NCI-H524 (cell line): ENCODE measurements at regions not wholly inside any gene's neighbourhood (a gene's known extent, or its start where the extent isn't known, plus 50 kb on each side); places are given as distances from the start of the nearest gene placed in this dataset.

ENCODE experiments used
- DNase-seq, 2 experiments: peaks; one replicate each; lab custom pipeline; 2025; lab: John Stamatoyannopoulos, UW

GRCh38 chr16:49023050-49023449 is 258.6 kb downstream of the CBLN1 start:
- no peak for DNase-seq

GRCh38 chr16:49022351-49022963 is 259.2 kb downstream of the CBLN1 start:
- DNase-seq, result no peak

DNA sequence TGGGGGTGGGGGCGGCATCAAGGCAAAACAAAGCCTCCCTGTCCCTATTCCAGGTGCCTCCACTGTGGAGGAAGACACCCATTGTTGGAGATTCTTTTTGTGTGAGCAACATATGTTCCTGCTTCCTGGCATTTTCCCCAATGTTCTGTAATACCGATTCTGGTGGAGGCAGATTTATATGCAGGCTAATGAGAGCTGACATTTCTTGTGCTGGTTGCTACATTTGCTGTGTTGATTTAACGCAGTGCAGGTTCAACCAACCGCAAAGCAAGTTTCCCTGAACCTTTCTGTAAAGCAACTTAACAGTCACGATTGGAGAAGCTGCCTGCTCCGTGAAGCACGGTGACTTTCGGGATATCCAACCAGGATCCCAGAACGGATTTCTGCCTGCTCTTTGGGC is 260.5 kb downstream of the CBLN1 start:
- DNase-seq, result peak in 1 of 2 experiments; percentile 20

GRCh38 chr16:49020436-49020835 is 261.2 kb downstream of the CBLN1 start:
- DNase-seq, result no peak

DNA sequence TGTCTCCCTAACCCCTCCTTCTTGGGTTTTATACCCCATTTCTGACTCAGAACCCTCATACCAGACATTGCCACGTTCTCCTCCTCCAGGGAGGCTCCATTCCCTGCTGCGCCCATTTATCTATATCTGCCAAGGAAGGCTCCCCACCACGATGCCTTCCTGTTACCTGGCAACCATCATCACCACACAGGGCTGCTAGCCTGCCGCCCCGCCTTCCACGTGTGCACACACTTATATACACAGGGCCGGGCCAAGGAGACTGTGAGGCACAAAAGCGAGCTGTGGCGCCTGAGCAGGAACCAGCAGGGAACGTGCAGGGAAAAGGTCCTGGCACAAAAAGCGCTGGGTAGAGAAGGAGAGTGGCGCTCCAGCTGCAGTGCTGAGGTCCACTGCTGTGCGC is 261.8 kb downstream of the CBLN1 start:
- peak; percentile 37 to 76 for DNase-seq

DNA sequence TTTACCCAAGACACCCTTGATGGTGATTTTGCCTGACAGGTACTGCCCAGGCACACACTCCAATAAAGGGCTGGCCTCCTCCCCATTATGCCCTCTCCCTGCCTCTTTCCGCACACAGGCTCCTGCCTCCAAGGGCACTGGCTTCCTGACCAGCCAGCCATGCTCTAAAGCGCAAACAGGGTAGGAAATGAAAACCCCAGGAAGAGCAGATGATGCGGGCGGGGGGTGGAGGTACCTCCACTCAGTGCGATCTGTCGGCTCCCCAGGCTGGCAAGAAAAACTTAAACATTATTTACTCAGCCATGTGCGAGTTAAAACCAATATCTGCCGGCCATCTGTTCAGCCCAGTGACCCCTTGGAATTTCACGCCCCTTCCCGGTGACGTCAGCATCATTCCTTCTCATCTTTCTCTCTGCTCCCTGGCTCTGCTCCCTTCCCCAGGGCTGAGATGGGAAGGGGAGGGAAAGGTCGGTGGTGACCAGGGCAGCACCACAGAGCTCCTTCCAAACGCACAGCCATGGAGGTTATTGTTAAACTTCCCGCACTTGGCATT is 262.5 kb downstream of the CBLN1 start:
- peak; percentile 95 to 96 for DNase-seq

DNA sequence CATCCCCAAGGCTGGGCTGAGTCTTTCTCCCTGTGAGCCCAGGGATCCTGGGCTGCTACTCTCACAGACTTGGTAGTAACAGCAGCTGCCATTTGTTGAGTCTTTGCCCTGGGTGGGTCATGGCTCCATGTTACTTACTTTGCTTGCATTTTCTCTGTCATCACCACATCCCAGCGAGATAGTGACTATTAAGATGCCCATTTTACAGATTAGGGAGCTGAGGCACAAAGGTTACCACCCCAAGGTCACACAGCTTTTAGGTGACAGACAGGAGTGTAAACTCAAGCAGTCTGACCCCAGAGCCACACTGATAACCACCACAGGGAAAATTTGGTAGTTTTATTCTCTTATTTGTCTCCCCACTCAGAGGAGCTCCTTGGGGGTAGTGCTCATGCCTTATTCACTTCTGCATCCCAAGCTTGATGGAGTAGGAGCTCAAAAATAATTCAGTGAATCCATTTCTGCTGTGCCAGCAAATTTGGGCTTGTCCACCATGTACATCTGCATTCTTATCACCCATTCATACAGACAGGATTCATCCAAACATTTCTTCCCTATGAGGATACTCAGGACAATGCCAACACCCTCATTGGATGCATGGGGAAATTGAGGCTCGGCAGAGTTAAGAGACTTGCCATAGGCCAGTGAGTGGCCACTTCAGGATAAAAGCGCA is 263.2 kb downstream of the CBLN1 start:
- DNase-seq, result no peak

- DNase-seq, result no peak
Measured at GRCh38 chr16:49017501-49017900, 264.1 kb downstream of the CBLN1 start.

DNA sequence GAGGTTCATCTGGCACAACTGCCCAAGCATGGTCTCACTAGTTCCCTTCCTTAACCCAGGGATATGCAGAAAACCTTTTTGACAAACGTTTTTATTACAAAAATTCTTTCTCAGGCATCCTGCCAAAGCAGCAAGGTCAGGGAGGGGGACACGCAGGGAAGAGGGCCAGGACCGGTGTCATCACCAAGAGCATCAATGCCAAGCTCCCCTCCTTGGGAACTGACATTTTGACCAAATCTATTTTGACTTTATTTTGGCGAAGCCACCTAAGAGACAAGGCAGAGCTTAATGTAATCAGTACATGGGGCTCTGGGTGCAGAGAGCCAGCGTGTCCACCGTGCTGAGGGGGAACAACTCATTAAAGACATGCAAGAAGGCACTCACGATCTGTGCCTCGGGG is 265.2 kb downstream of the CBLN1 start:
- DNase-seq, result no peak

- peak; percentile 11 to 54 for DNase-seq
Measured at GRCh38 chr16:49015225-49015592, 266.4 kb downstream of the CBLN1 start.

GRCh38 chr16:49014277-49015224 is 267.1 kb downstream of the CBLN1 start:
- no peak for DNase-seq

GRCh38 chr16:49013727-49014080 is 267.9 kb downstream of the CBLN1 start:
- DNase-seq, result no peak

DNA sequence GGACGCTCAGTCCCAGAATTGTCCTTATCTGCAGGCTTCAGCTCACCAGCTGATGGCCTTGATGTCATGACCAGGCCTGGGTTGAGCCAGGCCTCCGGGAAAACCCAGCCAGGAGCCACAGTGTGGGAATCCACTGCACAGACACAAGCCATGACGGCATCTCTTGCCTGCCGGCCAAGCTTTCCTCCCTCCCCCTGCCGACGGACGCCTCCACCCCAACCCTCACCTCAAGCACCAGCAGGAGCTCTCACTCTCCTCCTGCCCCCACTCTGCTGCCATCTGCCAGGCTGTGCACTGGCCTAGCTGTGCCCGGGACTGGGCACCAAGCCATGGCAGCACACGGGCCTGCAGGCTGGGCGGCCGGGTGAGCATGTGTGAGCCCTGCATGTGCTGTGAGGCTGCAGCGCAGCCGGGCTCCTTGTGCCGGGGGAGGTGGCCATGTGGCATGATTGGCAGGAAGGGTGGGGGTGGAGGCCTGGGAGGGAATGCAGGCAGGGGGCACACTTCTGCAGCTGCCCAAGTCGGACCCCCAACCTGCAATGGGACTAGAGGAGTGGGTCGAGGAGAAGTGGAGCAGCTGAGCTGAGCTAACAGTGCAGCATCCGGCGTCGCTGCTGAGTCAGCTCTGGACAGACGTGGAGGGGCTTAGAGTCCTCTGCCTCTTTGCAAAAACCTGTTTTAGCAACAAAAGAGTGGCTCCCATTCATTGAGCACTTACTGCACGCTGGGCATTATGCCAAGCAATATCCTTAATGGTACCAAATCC is 268.5 kb downstream of the CBLN1 start:
- peak; percentile 91 to 96 for DNase-seq

- peak in 1 of 2 experiments; percentile 18 for DNase-seq
Measured at GRCh38 chr16:49011901-49012300, 269.7 kb downstream of the CBLN1 start.

DNA sequence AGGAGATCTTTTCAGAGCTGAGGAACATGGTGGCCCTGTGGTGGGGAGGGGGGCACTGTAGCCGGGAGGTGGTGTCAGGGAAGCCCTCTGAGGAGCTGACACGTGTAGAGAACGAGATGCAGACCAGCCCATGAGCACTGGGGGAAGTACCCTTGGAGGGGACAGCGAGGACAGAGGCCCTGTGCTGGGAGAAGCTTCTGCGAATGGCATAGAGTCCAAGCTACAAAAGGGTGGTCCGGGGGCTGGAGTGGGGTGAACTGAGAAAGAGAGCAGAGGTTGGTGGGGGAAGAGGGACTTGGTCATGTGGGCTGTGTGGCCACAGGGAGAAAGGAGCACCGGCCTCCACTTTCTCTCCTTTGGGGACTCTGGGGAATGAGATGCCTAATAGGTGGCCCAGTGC is 270.8 kb downstream of the CBLN1 start:
- DNase-seq, result no peak

- DNase-seq, result no peak
Measured at GRCh38 chr16:49010396-49010795, 271.2 kb downstream of the CBLN1 start.

- no peak for DNase-seq
Measured at GRCh38 chr16:49009204-49009603, 272.4 kb downstream of the CBLN1 start.

- no peak for DNase-seq
Measured at GRCh38 chr16:49003992-49004391, 277.6 kb downstream of the CBLN1 start.

DNA sequence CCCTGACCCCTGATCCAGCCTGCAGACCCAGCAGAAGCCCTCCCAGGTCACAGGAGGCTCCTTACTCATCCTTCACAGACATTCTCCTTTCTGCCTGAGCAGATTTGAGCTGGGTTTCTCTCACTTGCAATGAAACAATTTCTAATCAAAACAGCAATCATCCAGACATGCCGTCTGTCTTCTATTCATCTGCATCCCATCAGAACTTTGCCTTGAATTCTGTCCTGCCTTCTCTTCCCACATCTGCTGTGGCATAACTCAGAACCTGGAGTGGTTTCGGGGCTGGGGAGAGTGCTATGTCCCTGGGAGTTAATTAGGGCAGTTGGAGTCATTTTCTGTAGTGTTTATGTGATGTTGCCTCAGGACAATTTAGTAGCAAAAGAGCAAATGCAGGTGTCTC is 278.6 kb downstream of the CBLN1 start:
- no peak for DNase-seq

DNA sequence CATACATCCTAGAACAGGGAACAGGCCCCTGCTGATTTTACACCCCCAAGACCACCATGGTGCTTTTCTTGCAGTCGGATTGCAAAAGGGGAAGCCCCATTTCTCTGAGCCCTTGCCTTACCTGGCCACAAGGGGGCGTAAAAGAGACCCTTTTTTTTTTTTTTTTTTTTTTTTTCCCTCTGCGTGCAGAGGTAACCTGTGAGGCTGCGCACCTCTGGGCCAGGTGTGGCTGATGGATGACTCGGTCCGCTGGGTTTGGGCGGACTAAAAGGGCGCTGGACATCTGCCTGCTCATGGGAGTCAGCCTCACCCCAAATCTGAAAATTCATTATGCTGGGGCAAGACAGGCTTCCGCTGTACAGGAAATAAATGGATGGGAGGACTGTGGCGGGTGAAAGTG is 281.0 kb downstream of the CBLN1 start:
- no peak for DNase-seq

GRCh38 chr16:48999508-48999907 is 282.1 kb downstream of the CBLN1 start:
- no peak for DNase-seq

- DNase-seq, result no peak
Measured at GRCh38 chr16:48999044-48999443, 282.6 kb downstream of the CBLN1 start.
